ENCODE measurements at regions not wholly inside any gene's neighbourhood (a gene's known extent, or its start where the extent isn't known, plus 50 kb on each side); places are given as distances from the start of the nearest gene placed in this dataset.

DNA sequence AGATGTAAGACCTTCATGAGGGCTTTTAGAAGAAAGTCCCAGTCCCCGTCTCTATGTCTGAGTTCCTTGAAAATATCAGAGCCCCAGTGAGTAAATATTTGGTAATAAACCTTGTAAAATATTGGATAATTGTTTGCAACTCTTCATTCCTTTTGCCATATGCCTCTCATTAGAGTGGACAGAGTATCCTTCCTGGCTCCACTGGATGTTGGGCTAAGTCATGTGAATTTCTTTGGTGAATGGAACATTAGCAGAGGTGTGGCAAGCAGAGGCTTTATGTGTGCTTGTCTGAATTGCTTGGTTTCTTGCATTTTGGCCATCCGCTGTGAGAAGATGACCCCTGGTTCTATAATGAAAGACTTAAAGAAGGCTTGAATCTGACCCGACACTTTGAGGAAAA, 490.3 kb downstream of the METTL15 start:
- Mint-ChIP-seq H3K27ac (ENCODE audit: low read depth) (no peak overlapping the region), H3K36me3 (ENCODE audit: insufficient read depth) (no peaks in the 10 kb centered on the region), H3K4me1 (no peaks in the 10 kb centered on the region), H3K27me3 (no peaks in the 10 kb centered on the region), H3K9me3 (peaks cover 11% of the 10 kb centered on the region), H3K4me3 (no peak overlapping the region)
- ATAC-seq (replicated peaks; ENCODE audit: extremely low read depth, poor library complexity, severe bottlenecking) (no peak), DNase-seq (ENCODE audit: low spot score in 2 of 2) (no peak)

DNA sequence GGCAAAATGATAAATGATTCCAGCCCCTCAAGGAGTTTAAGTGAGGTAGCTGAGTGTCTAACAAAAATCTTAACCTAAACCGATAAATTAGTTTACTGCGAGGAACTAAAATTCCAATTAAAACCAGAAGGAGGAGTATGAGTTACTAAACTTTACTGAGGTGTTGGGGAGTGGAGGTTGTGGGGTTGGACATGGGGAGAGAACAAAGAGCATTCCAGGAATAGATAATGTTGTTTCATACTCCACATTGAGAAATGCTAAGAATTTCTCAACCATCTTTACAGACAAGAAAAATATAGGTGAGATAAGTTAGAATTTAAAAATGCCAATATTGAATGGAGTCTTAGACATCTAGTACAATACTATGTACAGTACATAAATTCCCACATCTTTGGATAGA, 488.6 kb downstream of the METTL15 start:
- H3K4me1 Mint-ChIP-seq = no peaks in the 10 kb centered on the region
- ATAC-seq (replicated peaks; ENCODE audit: extremely low read depth, poor library complexity, severe bottlenecking) = no peak
- H3K27me3 Mint-ChIP-seq = no peaks in the 10 kb centered on the region

DNA sequence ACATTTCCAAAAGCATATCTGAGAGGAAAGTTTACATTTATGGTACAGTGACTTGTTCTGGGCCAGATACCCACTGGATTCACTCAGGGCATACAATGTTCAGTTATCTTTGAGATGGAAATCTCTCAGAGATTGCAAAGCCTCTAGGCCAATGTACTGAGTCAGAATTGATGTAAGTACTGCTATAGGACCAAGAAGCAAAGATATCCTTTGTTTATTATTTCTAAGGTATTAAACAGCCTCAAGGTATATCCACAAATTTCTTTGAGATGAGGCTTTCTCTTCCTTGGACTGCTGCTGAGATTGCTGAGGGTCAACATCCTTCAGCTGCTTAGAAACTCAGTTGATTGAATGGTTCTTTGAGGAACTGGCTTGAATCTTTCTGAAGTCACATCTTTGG, 484.0 kb downstream of the METTL15 start:
- Mint-ChIP-seq H3K9me3 (peaks cover 17% of the 10 kb centered on the region), H3K4me1 (no peaks in the 10 kb centered on the region), H3K4me3 (no peak overlapping the region), H3K27me3 (no peaks in the 10 kb centered on the region), H3K27ac (ENCODE audit: low read depth) (no peak overlapping the region), H3K36me3 (ENCODE audit: insufficient read depth) (no peaks in the 10 kb centered on the region)
- ATAC-seq (replicated peaks; ENCODE audit: extremely low read depth, poor library complexity, severe bottlenecking) (no peak), DNase-seq (ENCODE audit: low spot score in 2 of 2) (no peak)

More for the DNA sequence above, 488.6 kb downstream of the METTL15 start:
- no peak for DNase-seq (ENCODE audit: low spot score in 2 of 2)
- no peak overlapping the region for H3K27ac Mint-ChIP-seq (ENCODE audit: low read depth)
- H3K9me3 Mint-ChIP-seq = peaks cover 19% of the 10 kb centered on the region
- H3K4me3 Mint-ChIP-seq = no peak overlapping the region
- no peaks in the 10 kb centered on the region for H3K36me3 Mint-ChIP-seq (ENCODE audit: insufficient read depth)

DNA sequence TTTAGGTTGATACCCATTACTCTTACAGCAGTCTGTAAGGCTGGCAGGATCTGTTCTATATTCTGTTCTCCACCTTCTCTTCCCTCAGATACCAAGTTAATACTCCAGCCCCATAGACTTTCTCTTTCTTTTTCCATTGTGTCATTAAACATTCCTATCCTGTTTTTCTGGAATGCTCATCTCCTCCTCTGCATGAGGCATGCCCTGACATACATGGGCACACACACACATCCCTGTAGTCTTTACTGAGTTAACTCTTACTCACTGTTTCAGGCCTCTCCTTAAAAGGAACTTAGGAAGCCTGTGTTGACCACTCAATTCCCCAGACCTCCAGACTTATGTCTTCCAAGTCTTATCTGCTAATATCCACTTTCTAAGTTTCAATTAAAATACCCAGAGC, 476.8 kb downstream of the METTL15 start:
- Mint-ChIP-seq H3K27ac (ENCODE audit: low read depth) (no peak overlapping the region), H3K27me3 (no peaks in the 10 kb centered on the region), H3K36me3 (ENCODE audit: insufficient read depth) (peaks cover 3% of the 10 kb centered on the region), H3K9me3 (no peaks in the 10 kb centered on the region), H3K4me3 (no peak overlapping the region), H3K4me1 (no peaks in the 10 kb centered on the region)
- DNase-seq (ENCODE audit: low spot score in 2 of 2) (no peak), ATAC-seq (replicated peaks; ENCODE audit: extremely low read depth, poor library complexity, severe bottlenecking) (no peak)

DNA sequence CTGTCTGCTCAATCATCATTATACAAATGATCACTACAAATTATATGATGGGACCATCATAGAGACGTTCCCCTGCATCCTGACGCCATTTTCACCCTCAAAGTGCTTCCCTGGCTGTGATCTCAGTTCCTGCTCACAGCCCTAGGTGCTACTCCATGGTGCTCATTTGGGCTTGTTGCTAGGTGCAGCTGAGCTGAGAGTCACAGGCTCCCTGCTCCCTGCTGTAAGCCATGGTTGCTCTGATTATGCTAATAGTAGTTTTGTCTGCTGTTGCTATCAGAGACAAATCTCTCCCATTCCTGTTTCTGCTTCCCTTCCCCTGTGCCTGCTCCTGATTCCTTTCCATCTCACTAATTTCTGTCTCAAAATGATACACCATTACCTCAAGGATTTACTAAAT, 474.3 kb downstream of the METTL15 start:
- Mint-ChIP-seq H3K9me3 (no peaks in the 10 kb centered on the region), H3K36me3 (ENCODE audit: insufficient read depth) (peaks cover 3% of the 10 kb centered on the region), H3K4me3 (no peak overlapping the region), H3K4me1 (no peaks in the 10 kb centered on the region), H3K27ac (ENCODE audit: low read depth) (no peak overlapping the region), H3K27me3 (no peaks in the 10 kb centered on the region)
- DNase-seq (ENCODE audit: low spot score in 2 of 2) = no peak
- no peak for ATAC-seq (replicated peaks; ENCODE audit: extremely low read depth, poor library complexity, severe bottlenecking)

DNA sequence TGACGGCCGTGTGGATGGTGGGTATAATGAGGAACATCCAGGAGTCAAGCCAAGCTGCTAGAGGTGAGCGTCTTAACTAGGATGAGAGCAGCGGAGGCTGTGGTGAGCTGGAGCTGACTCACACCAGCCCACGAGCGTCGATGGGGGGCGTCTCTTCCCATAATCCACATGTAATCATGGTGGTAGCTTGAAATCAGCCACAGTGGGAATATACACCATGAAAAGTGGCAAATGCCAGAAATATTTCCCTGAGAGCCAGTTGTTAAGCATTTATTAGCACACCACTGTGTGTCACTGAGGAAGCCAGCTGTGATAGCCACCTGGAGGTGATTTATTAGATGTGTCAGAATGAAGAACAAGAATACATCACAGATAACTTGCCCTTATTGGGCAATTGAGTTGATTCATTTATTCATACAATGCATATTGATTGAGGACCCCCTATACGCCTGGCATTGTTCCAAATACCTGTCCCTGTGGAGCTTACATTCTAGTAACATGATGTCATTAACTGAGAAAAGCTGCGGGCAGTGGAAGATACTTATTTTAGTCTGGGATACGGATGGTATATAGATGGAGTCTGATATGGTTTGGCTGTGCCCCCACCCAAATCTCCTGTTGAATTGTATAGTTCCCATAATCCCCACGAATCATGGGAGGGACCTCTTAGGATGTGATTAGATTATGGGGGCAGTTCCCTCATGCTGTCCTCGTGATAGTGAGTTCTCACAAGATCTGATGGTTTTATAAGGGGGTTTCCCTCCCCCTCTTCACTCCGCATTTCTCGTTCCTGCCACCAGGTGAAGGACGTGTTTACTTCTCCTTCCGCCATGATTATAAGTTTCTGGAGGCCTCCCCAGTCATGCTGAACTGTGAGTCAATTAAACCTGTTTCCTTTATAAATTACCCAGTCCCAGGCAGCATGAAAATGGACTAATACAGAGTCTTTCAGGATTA, 473.4 kb downstream of the METTL15 start:
- DNase-seq (ENCODE audit: low spot score in 2 of 2) = no peak
- no peak overlapping the region for H3K4me3 Mint-ChIP-seq
- no peak overlapping the region for H3K27ac Mint-ChIP-seq (ENCODE audit: low read depth)
- ATAC-seq (replicated peaks; ENCODE audit: extremely low read depth, poor library complexity, severe bottlenecking) = no peak
- peaks cover 3% of the 10 kb centered on the region for H3K36me3 Mint-ChIP-seq (ENCODE audit: insufficient read depth)
- H3K9me3 Mint-ChIP-seq = no peaks in the 10 kb centered on the region
- H3K4me1 Mint-ChIP-seq = no peaks in the 10 kb centered on the region
- no peaks in the 10 kb centered on the region for H3K27me3 Mint-ChIP-seq

DNA sequence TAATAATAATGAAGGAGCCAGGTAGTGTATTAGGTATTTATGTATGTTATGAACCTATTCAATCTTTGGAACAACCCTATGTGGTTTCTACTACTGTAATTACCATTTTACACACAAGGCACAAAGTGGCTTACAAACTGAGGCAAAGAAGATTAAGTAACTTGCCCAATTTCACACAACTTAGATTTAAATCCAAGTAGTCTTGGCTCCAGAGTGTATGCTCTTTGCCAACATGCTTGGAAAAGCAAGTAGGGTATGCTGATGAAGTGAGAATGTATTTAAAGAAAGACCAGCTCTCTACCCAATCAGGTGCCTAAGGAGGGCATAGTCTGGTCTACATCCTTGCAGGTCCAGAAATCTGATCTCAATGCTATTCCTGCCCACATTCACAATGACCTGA, 463.2 kb downstream of the METTL15 start:
- ATAC-seq (replicated peaks; ENCODE audit: extremely low read depth, poor library complexity, severe bottlenecking) (no peak), DNase-seq (ENCODE audit: low spot score in 2 of 2) (no peak)
- no peak overlapping the region for H3K27ac Mint-ChIP-seq (ENCODE audit: low read depth)

DNA sequence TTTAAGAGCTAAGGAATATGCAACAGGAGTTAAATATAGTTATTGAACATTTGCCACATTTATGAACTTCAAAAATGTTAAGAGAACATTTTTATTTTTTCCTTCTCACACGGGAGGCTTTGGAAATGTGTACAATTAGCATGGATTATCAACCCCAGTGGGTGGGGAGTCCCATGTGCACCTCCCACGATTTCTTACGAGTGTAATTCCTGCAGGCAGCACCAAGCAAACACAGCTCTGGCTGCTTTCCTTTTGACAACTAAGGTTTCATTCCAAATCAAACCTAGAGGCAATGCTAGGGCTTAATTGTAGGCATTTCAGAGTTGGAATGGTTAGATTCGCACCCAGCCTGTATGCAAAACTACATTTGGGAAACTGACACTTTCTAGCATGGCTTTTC, 460.9 kb downstream of the METTL15 start:
- H3K36me3 Mint-ChIP-seq (ENCODE audit: insufficient read depth) = no peaks in the 10 kb centered on the region
- H3K27me3 Mint-ChIP-seq = no peaks in the 10 kb centered on the region
- no peak for ATAC-seq (replicated peaks; ENCODE audit: extremely low read depth, poor library complexity, severe bottlenecking)
- no peak overlapping the region for H3K4me3 Mint-ChIP-seq
- no peak overlapping the region for H3K27ac Mint-ChIP-seq (ENCODE audit: low read depth)
- H3K4me1 Mint-ChIP-seq = no peaks in the 10 kb centered on the region
- H3K9me3 Mint-ChIP-seq = peaks cover 10% of the 10 kb centered on the region
- DNase-seq (ENCODE audit: low spot score in 2 of 2) = no peak

More for the DNA sequence above, 463.2 kb downstream of the METTL15 start:
- Mint-ChIP-seq H3K4me3 (no peak overlapping the region), H3K9me3 (peaks cover 10% of the 10 kb centered on the region), H3K27me3 (no peaks in the 10 kb centered on the region), H3K4me1 (no peaks in the 10 kb centered on the region), H3K36me3 (ENCODE audit: insufficient read depth) (no peaks in the 10 kb centered on the region)

DNA sequence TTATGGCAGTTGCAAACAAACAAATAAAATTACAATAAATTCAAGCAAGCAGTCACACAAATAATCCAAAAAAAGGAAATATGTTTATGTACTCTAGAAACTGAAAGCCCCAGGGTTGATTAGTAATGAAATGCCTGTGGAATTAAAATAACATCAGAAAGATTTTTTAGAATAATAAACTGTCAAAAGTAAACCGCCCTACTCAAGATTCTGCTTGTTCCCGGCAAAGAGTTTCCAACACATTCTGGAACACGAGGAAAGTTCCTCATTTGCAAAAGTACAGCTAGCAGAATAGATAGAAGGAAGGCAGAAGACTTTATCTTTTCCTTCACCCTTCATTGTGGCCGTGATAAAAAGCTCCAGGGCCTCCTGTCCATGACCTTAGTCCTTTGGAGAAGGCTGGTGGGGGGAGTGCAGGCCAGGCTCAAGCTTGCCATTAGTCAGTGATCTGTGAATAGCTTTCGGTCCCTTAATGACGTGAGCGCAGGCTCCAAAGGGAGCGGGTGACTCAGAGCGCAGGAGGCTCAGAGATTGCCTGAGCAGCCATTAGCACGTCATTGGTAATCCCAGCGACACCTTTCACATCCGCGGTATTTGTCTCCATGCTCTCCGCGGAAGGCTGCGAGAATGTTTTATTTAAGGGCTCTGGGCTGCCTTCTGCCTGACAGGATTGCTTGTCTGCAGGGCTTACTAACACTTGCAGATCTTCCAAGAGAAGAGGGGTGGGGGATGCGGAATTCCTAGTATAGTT, 458.3 kb downstream of the METTL15 start:
- Mint-ChIP-seq H3K27me3 (no peaks in the 10 kb centered on the region), H3K9me3 (peaks cover 15% of the 10 kb centered on the region), H3K36me3 (ENCODE audit: insufficient read depth) (no peaks in the 10 kb centered on the region), H3K4me1 (no peaks in the 10 kb centered on the region), H3K4me3 (no peak overlapping the region), H3K27ac (ENCODE audit: low read depth) (no peak overlapping the region)
- DNase-seq (ENCODE audit: low spot score in 2 of 2) (no peak), ATAC-seq (replicated peaks; ENCODE audit: extremely low read depth, poor library complexity, severe bottlenecking) (no peak)

DNA sequence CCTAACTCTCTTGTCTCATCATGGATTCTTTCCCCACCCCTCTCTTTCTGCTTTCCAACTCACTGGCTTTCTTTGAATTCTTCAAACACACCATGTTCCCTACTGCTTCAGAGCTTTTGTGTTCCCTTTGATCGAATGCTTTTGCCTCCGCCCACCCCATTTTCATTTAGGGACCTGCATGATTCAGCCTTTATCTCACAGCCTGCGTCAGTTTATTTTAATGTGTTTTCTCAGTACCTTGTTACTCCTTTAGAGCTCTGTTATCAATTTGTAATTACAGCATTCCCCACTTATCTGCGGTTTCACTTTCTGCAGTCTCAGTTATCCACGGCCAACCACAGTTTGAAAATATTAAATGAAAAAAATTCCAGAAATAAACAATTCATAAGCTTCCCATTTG, 451.3 kb downstream of the METTL15 start:
- ATAC-seq (replicated peaks; ENCODE audit: extremely low read depth, poor library complexity, severe bottlenecking) (no peak), DNase-seq (ENCODE audit: low spot score in 2 of 2) (no peak)
- peaks cover 2% of the 10 kb centered on the region for H3K36me3 Mint-ChIP-seq (ENCODE audit: insufficient read depth)
- H3K4me3 Mint-ChIP-seq = no peak overlapping the region
- H3K9me3 Mint-ChIP-seq = peaks cover 24% of the 10 kb centered on the region
- no peaks in the 10 kb centered on the region for H3K4me1 Mint-ChIP-seq
- H3K27ac Mint-ChIP-seq (ENCODE audit: low read depth) = no peak overlapping the region
- no peaks in the 10 kb centered on the region for H3K27me3 Mint-ChIP-seq

DNA sequence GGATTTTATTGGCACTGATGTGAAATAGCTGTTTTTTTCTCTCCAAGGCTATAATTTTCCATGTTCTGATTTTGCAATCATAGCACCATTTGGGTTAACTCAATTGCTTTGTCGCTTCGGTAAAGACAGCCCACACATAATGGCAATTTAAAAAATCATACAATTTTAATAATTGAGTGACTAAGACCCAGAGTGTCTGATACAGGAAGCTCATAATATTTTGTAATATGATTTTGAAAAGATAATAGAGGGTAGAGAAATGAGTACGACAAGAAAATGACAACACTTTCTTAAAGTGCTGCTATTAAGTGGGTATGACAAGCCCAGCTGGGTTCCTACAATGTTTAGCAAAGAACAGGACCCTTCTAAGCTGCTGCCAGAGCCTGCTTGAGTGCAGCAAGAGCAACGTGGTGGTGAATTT, 439.1 kb downstream of the METTL15 start:
- peaks cover 10% of the 10 kb centered on the region for H3K9me3 Mint-ChIP-seq
- H3K4me1 Mint-ChIP-seq = no peaks in the 10 kb centered on the region
- DNase-seq (ENCODE audit: low spot score in 2 of 2) = no peak
- H3K27me3 Mint-ChIP-seq = no peaks in the 10 kb centered on the region
- H3K36me3 Mint-ChIP-seq (ENCODE audit: insufficient read depth) = no peaks in the 10 kb centered on the region
- H3K4me3 Mint-ChIP-seq = no peak overlapping the region
- no peak overlapping the region for H3K27ac Mint-ChIP-seq (ENCODE audit: low read depth)
- no peak for ATAC-seq (replicated peaks; ENCODE audit: extremely low read depth, poor library complexity, severe bottlenecking)

DNA sequence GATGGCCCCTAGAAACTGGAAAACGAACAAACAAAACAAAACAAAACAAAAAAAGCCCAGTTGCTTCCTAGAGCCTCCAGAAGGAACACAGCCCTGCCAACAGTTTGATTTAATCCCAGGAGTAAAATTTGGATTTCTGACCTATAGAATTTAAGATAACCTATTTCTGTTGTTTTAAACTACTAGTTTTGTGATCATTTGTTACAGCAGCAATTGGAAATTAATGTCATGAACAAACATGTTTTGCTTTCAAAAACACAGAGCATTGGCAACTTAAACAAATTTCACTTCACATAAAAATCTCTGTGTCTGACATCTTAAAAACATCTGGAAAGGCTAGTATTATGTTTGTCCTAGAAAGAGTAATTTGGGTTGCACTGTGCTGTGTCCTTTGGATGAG, 437.3 kb downstream of the METTL15 start:
- DNase-seq (ENCODE audit: low spot score in 2 of 2) (no peak), ATAC-seq (replicated peaks; ENCODE audit: extremely low read depth, poor library complexity, severe bottlenecking) (no peak)
- no peaks in the 10 kb centered on the region for H3K27me3 Mint-ChIP-seq
- H3K36me3 Mint-ChIP-seq (ENCODE audit: insufficient read depth) = no peaks in the 10 kb centered on the region
- no peak overlapping the region for H3K4me3 Mint-ChIP-seq
- H3K9me3 Mint-ChIP-seq = peaks cover 10% of the 10 kb centered on the region
- no peak overlapping the region for H3K27ac Mint-ChIP-seq (ENCODE audit: low read depth)
- H3K4me1 Mint-ChIP-seq = no peaks in the 10 kb centered on the region

DNA sequence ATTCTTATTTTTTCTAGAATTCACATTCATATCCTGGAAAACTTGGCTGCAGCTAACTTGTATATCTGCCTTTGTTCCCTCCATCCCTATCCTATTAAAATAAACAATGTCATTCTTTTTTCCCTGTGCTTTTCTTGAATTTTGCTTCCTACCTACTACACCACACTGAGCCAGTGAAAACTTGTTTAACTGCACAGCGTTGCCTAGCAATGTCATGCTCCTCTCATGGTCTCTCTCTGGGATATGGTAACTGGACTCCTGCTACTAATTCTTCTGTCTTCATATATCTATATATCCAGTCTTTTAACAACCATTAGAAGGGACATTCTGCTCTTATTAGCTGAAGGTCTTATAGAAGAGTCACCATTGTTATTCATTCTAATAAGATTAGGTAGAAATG, 434.4 kb downstream of the METTL15 start:
- ATAC-seq (replicated peaks; ENCODE audit: extremely low read depth, poor library complexity, severe bottlenecking) = no peak
- H3K4me3 Mint-ChIP-seq = no peak overlapping the region
- H3K4me1 Mint-ChIP-seq = no peaks in the 10 kb centered on the region
- H3K27me3 Mint-ChIP-seq = no peaks in the 10 kb centered on the region
- H3K9me3 Mint-ChIP-seq = peaks cover 10% of the 10 kb centered on the region
- DNase-seq (ENCODE audit: low spot score in 2 of 2) = no peak
- no peaks in the 10 kb centered on the region for H3K36me3 Mint-ChIP-seq (ENCODE audit: insufficient read depth)
- no peak overlapping the region for H3K27ac Mint-ChIP-seq (ENCODE audit: low read depth)

Measured in central memory CD8-positive, alpha-beta T cell (primary cell).